ENCODE measurements at regions not wholly inside any gene's neighbourhood (a gene's known extent, or its start where the extent isn't known, plus 50 kb on each side); places are given as distances from the start of the nearest gene placed in this dataset.

- Mint-ChIP-seq H3K27me3 (ENCODE audit: low read depth, unreplicated experiment) (no peaks in the 10 kb centered on the region), H3K27ac (ENCODE audit: unreplicated experiment) (no peak overlapping the region), H3K36me3 (ENCODE audit: low read depth, unreplicated experiment) (no peaks in the 10 kb centered on the region), H3K9me3 (ENCODE audit: unreplicated experiment) (no peaks in the 10 kb centered on the region), H3K4me1 (ENCODE audit: low read depth, unreplicated experiment) (peaks cover 2% of the 10 kb centered on the region), H3K4me3 (ENCODE audit: unreplicated experiment) (no peak overlapping the region)
- Histone ChIP-seq H3K79me2 (ENCODE audit: insufficient read depth, low read length) (no peaks in the 10 kb centered on the region), H4K20me1 (ENCODE audit: insufficient read depth, low read length) (no peaks in the 10 kb centered on the region), H3K9me3 (ENCODE audit: insufficient read depth, low read depth, low read length) (no peaks in the 10 kb centered on the region), H3K27me3 (ENCODE audit: insufficient read depth, low read length) (peaks cover 6% of the 10 kb centered on the region), H2AFZ (ENCODE audit: low read depth, low read length) (no peak overlapping the region), H3K4me2 (ENCODE audit: low read length) (no peak overlapping the region), H3K36me3 (ENCODE audit: insufficient read depth, low read length) (no peaks in the 10 kb centered on the region), H3K9ac (ENCODE audit: low read length) (no peak overlapping the region), H3K4me1 (ENCODE audit: insufficient read depth, low read length) (peaks cover 5% of the 10 kb centered on the region), H3K4me3 (ENCODE audit: insufficient read depth, low read depth, low read length) (no peak overlapping the region), H3K27ac (ENCODE audit: low read depth, low read length) (no peak overlapping the region)
- no peak for TF ChIP-seq CTCF (IDR thresholded peaks at IDR 0.05; ENCODE audit: insufficient read depth, low read depth, low read length)
- no peak for TF ChIP-seq EZH2 (IDR thresholded peaks at IDR 0.05; ENCODE audit: insufficient read depth, low read length)
- peak; percentile 73 for FAIRE-seq
- DNase-seq (ENCODE audit: low read depth): peak; percentile 90
Observed at GRCh38 chr12:25352083-25352918, 101.6 kb upstream of the KRAS start.

- TF ChIP-seq EZH2 (IDR thresholded peaks at IDR 0.05; ENCODE audit: insufficient read depth, low read length) (no peak), CTCF (IDR thresholded peaks at IDR 0.05; ENCODE audit: insufficient read depth, low read depth, low read length) (no peak)
- no peaks in the 10 kb centered on the region for H3K36me3 Mint-ChIP-seq (ENCODE audit: low read depth, unreplicated experiment)
- no peaks in the 10 kb centered on the region for H3K79me2 ChIP-seq (ENCODE audit: insufficient read depth, low read length)
- H3K9ac ChIP-seq (ENCODE audit: low read length): no peak overlapping the region
- no peak overlapping the region for H3K4me2 ChIP-seq (ENCODE audit: low read length)
- DNase-seq (ENCODE audit: low read depth) (no peak), FAIRE-seq (no peak)
- no peaks in the 10 kb centered on the region for H4K20me1 ChIP-seq (ENCODE audit: insufficient read depth, low read length)
- H3K36me3 ChIP-seq (ENCODE audit: insufficient read depth, low read length): no peaks in the 10 kb centered on the region
- peaks cover 5% of the 10 kb centered on the region for H3K4me1 ChIP-seq (ENCODE audit: insufficient read depth, low read length)
- no peak overlapping the region for H3K27ac ChIP-seq (ENCODE audit: low read depth, low read length)
- H3K4me3 ChIP-seq (ENCODE audit: insufficient read depth, low read depth, low read length): no peak overlapping the region
- H3K27me3 Mint-ChIP-seq (ENCODE audit: low read depth, unreplicated experiment): no peaks in the 10 kb centered on the region
- H3K27me3 ChIP-seq (ENCODE audit: insufficient read depth, low read length): peaks cover 6% of the 10 kb centered on the region
- no peak overlapping the region for H3K4me3 Mint-ChIP-seq (ENCODE audit: unreplicated experiment)
- H2AFZ ChIP-seq (ENCODE audit: low read depth, low read length): no peak overlapping the region
- H3K4me1 Mint-ChIP-seq (ENCODE audit: low read depth, unreplicated experiment): peaks cover 2% of the 10 kb centered on the region
- peaks cover 2% of the 10 kb centered on the region for H3K9me3 Mint-ChIP-seq (ENCODE audit: unreplicated experiment)
- H3K9me3 ChIP-seq (ENCODE audit: insufficient read depth, low read depth, low read length): no peaks in the 10 kb centered on the region
- H3K27ac Mint-ChIP-seq (ENCODE audit: unreplicated experiment): no peak overlapping the region
Observed at GRCh38 chr12:25348593-25348895, 97.8 kb upstream of the KRAS start.
